Endothelial cell of umbilical vein (primary cell): ENCODE measurements at regions not wholly inside any gene's neighbourhood (a gene's known extent, or its start where the extent isn't known, plus 50 kb on each side); places are given as distances from the start of the nearest gene placed in this dataset.

Experiments used
- BruUV-seq: library from RNA; stranded (reverse); fragments of 400-500 nt; replicated peaks from 2 replicates; lab custom pipeline; 2021; lab: Mats Ljungman, UMichigan
- CTCF ChIA-PET: fragments of 300-600, 350-600 bp; sonication (Branson Sonifier 250); formaldehyde crosslinking; loops from one replicate; lab custom pipeline; 2021; ENCODE audit warnings: antibody characterized with exemption, inconsistent platforms; lab: Charles Lee
- POLR2A ChIA-PET: fragments of 300-600, 350-600 bp; sonication (Branson Sonifier 250); formaldehyde crosslinking; loops from one replicate; lab custom pipeline; 2021; ENCODE audit warnings: antibody characterized with exemption, inconsistent platforms; lab: Charles Lee
- DNase-seq: peaks from one replicate; pipeline ENCODE4 v3.0.0-alpha.2; 2011; ENCODE audit warnings: low read depth, low spot score
- FAIRE-seq: peaks from 2 replicates; lab custom pipeline; 2011; peaks lifted over from hg19 to GRCh38; lab: Jason Lieb, UNC
- H2AFZ ChIP-seq: 2 replicates; pipeline ENCODE4 v1.6.0; 2012; ENCODE audit warnings: low read depth, low read length, control low read depth, inconsistent platforms
- H3K27ac ChIP-seq: 2 replicates; pipeline ENCODE4 v1.5.1; 2011; ENCODE audit warnings: low read depth, mild to moderate bottlenecking, control low read depth, low read length, moderate library complexity; ENCODE audit not compliant: insufficient read depth
- H3K27me3 ChIP-seq, 2 experiments: 2 replicates each; pipeline versions ENCODE4 v1.6.0 to v1.6.1; 2011; ENCODE audit warnings: low read length in 2 of 2, mixed read lengths in 1 of 2; ENCODE audit not compliant: control insufficient read depth in 2 of 2, insufficient read depth in 2 of 2
- H3K36me3 ChIP-seq, 2 experiments: 2 replicates in 1 of 2; 3 replicates in 1 of 2; pipeline ENCODE4 v1.5.1; 2011; ENCODE audit warnings: low read length in 2 of 2, mild to moderate bottlenecking in 1 of 2, moderate library complexity in 1 of 2; ENCODE audit not compliant: control insufficient read depth in 2 of 2, insufficient read depth in 2 of 2; ENCODE audit errors: extremely low read depth in 1 of 2
- H3K4me1 ChIP-seq: 3 replicates; pipeline ENCODE4 v1.5.1; 2011; ENCODE audit warnings: mild to moderate bottlenecking, low read length; ENCODE audit not compliant: control insufficient read depth, insufficient read depth; ENCODE audit errors: extremely low read depth
- H3K4me2 ChIP-seq: 2 replicates; pipeline ENCODE4 v1.6.1; 2011; ENCODE audit warnings: low read length, control low read depth, mixed read lengths; ENCODE audit not compliant: insufficient read depth
- H3K4me3 ChIP-seq, 3 experiments: fragments of 200-600 bp in 1 of 3; sonication (generic), shearing (Covaris generic) in 1 of 3; replicated peaks in 1 of 3; 2 replicates each; pipeline ENCODE4 v1.5.1; 2011 to 2016; ENCODE audit warnings: control low read depth in 3 of 3, low read length in 3 of 3, mild to moderate bottlenecking in 2 of 3, inconsistent platforms in 1 of 3, low read depth in 1 of 3, moderate library complexity in 1 of 3; ENCODE audit not compliant: insufficient read depth in 1 of 3
- H3K79me2 ChIP-seq: 2 replicates; pipeline ENCODE4 v1.6.0; 2012; ENCODE audit warnings: low read length, inconsistent platforms; ENCODE audit not compliant: control insufficient read depth, insufficient read depth
- H3K9ac ChIP-seq: replicated peaks from 2 replicates; pipeline ENCODE3; 2011; ENCODE audit warnings: low read length, control low read depth; ENCODE audit not compliant: insufficient read depth; ENCODE audit errors: extremely low read depth
- H3K9me1 ChIP-seq: replicated peaks from 3 replicates; pipeline ENCODE4 v1.6.0; 2011; ENCODE audit warnings: mild to moderate bottlenecking, low read length; ENCODE audit not compliant: control insufficient read depth, insufficient read depth; ENCODE audit errors: extremely low read depth
- H3K9me3 ChIP-seq: replicated peaks from 2 replicates; pipeline ENCODE4 v1.5.1; 2012; ENCODE audit warnings: low read length, inconsistent platforms; ENCODE audit not compliant: control insufficient read depth, insufficient read depth
- H4K20me1 ChIP-seq: replicated peaks from 2 replicates; pipeline ENCODE3; 2011; ENCODE audit warnings: mild to moderate bottlenecking, low read length; ENCODE audit not compliant: control insufficient read depth, insufficient read depth; ENCODE audit errors: extremely low read depth
- EZH2 ChIP-seq: IDR thresholded peaks from 2 replicates; pipeline ENCODE4 v1.6.1; 2012; ENCODE audit warnings: borderline replicate concordance, low read depth, mild to moderate bottlenecking, moderate library complexity, low read length, inconsistent platforms; ENCODE audit not compliant: severe bottlenecking
- FOS ChIP-seq: IDR thresholded peaks from 2 replicates; pipeline ENCODE4 v1.6.1; 2011; ENCODE audit warnings: mild to moderate bottlenecking, low read length, moderate library complexity, borderline replicate concordance; ENCODE audit not compliant: insufficient read depth
- JUN ChIP-seq: IDR thresholded peaks from 2 replicates; pipeline ENCODE4 v1.6.1; 2011; ENCODE audit warnings: borderline replicate concordance, low read depth; ENCODE audit not compliant: insufficient read length, insufficient read depth
- MYC ChIP-seq: IDR thresholded peaks from one replicate; pipeline ENCODE4 v1.6.1; 2011; ENCODE audit warnings: mild to moderate bottlenecking, low read depth, low read length
- POLR2A ChIP-seq: IDR thresholded peaks from 2 replicates; pipeline ENCODE4 v1.6.1; 2012; ENCODE audit warnings: low read depth, mild to moderate bottlenecking, control low read depth, low read length
- POLR2AphosphoS5 ChIP-seq: IDR thresholded peaks from 2 replicates; pipeline ENCODE4 v1.6.1; 2012; ENCODE audit warnings: low read depth, mild to moderate bottlenecking, control low read depth, low read length, moderate library complexity; ENCODE audit not compliant: insufficient read depth
- dilution Hi-C: fragments of 300-500 bp; cut with MboI; formaldehyde crosslinking; loops from one replicate; pipeline ENCODE4 v1.15.0; 2019; ENCODE audit warnings: low sequenced_read_pairs; ENCODE audit not compliant: extremely low pct_ligation_motif_present
- intact Hi-C: fragments of 100-400 bp; cut with micrococcal nuclease; formaldehyde crosslinking; loops from one replicate; pipeline ENCODE4 v1.10.0; 2022
- TF ChIP-seq, protein P1 (sequence below): IDR thresholded peaks from 2 replicates; pipeline ENCODE4 v1.6.1; 2011; ENCODE audit not compliant: insufficient read depth, insufficient read length
- TF ChIP-seq, protein P2 (sequence below), 2 donors: IDR thresholded peaks; 1 replicate in 1 of 2; 2 replicates in 1 of 2; pipeline ENCODE4 v1.5.1; 2011; ENCODE audit warnings: low read length in 2 of 2, mild to moderate bottlenecking in 2 of 2, moderate library complexity in 2 of 2, control low read depth in 1 of 2, inconsistent platforms in 1 of 2, low read depth in 1 of 2; ENCODE audit not compliant: insufficient read depth in 1 of 2; ENCODE audit errors: extremely low read depth in 1 of 2

DNA sequence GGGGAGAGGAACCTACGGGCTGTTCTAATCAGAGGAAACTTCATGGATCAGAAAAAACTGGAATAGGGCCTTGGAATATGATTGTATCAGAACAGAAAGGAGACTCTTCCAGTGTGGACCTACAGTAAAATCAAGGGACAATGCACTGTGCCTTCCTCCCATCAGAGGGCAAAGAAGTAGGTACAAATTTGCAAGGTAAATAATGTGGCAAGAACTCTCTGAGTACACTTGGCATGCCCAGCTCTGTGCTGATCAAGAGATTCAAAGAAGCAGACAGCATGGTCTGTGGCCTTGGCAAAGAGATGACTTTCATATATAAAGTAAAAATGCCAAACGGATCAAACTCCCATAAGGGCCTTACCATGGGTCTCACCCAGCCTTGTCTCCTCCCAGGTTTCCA lies 242.6 kb upstream of the OSR1 start:
- DNase-seq = no peak
- no peaks in the 10 kb centered on the region for H3K36me3 ChIP-seq
- no peak overlapping the region for H3K4me3 ChIP-seq
- dilution Hi-C loops (no loop called here), intact Hi-C loops (no loop called here)
- no peak for FAIRE-seq
- no peak overlapping the region for H3K9ac ChIP-seq
- POLR2A ChIA-PET = no interaction called here
- no peak overlapping the region for H3K4me2 ChIP-seq
- H4K20me1 ChIP-seq = no peaks in the 10 kb centered on the region
- H2AFZ ChIP-seq = no peak overlapping the region
- H3K4me1 ChIP-seq = no peaks in the 10 kb centered on the region
- H3K27me3 ChIP-seq = no peaks in the 10 kb centered on the region
- H3K9me3 ChIP-seq = no peaks in the 10 kb centered on the region
- BruUV-seq = no TSS peak
- no peak overlapping the region for H3K27ac ChIP-seq
- H3K79me2 ChIP-seq = no peaks in the 10 kb centered on the region
- H3K9me1 ChIP-seq = no peaks in the 10 kb centered on the region
- no peak for TF ChIP-seq MYC
- TF ChIP-seq, protein P1, sequence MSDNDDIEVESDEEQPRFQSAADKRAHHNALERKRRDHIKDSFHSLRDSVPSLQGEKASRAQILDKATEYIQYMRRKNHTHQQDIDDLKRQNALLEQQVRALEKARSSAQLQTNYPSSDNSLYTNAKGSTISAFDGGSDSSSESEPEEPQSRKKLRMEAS = no peak
- no peak for TF ChIP-seq FOS
- no peak for TF ChIP-seq JUN
- TF ChIP-seq, protein P2, sequence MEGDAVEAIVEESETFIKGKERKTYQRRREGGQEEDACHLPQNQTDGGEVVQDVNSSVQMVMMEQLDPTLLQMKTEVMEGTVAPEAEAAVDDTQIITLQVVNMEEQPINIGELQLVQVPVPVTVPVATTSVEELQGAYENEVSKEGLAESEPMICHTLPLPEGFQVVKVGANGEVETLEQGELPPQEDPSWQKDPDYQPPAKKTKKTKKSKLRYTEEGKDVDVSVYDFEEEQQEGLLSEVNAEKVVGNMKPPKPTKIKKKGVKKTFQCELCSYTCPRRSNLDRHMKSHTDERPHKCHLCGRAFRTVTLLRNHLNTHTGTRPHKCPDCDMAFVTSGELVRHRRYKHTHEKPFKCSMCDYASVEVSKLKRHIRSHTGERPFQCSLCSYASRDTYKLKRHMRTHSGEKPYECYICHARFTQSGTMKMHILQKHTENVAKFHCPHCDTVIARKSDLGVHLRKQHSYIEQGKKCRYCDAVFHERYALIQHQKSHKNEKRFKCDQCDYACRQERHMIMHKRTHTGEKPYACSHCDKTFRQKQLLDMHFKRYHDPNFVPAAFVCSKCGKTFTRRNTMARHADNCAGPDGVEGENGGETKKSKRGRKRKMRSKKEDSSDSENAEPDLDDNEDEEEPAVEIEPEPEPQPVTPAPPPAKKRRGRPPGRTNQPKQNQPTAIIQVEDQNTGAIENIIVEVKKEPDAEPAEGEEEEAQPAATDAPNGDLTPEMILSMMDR (IDR thresholded peaks at IDR 0.05; ENCODE audit: extremely low read depth in 1 of 2, insufficient read depth in 1 of 2, low read depth in 1 of 2, low read length in 2 of 2) = no peak
- no peak for TF ChIP-seq EZH2
- no peak for TF ChIP-seq POLR2A
- no peak for TF ChIP-seq POLR2AphosphoS5
- CTCF ChIA-PET = no interaction called here
